ENCODE measurements at regions not wholly inside any gene's neighbourhood (a gene's known extent, or its start where the extent isn't known, plus 50 kb on each side); places are given as distances from the start of the nearest gene placed in this dataset.
A peak's percentile ranks its signal among the peaks of the same experiment; 100 is the strongest.

DNA sequence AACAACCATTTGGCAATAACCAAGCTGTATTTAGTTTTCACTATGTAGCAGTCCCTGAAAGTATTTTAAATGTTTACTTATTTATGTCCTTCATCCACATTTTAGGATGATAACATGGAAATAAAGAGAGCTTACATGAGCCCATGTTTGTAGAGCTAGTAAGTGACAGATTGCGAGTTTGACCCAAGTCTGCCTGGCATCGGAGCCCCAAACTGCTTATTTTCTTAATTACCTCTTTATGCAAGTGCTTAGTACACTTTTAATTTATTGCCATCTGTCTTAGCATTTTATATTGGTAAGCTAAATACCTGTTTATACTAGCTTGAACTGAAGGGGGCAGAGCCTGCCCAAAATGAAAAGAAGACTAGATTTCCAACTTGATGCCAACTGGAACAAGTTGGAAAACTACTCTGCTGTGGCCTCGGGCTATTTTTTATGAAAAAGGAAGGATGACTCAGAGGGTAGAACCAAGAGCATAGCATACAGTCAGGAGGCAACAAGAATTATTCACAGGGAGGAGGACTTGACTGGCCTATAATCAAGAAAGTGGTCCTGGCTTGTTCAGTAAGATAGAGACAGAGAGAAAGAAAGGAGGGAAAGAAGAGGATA is 150.2 kb downstream of the NDFIP2 start:
- H3K27ac ChIP-seq = no peak overlapping the region
- TF ChIP-seq ZFX (IDR thresholded peaks at IDR 0.05) = no peak
- TF ChIP-seq, protein P1, sequence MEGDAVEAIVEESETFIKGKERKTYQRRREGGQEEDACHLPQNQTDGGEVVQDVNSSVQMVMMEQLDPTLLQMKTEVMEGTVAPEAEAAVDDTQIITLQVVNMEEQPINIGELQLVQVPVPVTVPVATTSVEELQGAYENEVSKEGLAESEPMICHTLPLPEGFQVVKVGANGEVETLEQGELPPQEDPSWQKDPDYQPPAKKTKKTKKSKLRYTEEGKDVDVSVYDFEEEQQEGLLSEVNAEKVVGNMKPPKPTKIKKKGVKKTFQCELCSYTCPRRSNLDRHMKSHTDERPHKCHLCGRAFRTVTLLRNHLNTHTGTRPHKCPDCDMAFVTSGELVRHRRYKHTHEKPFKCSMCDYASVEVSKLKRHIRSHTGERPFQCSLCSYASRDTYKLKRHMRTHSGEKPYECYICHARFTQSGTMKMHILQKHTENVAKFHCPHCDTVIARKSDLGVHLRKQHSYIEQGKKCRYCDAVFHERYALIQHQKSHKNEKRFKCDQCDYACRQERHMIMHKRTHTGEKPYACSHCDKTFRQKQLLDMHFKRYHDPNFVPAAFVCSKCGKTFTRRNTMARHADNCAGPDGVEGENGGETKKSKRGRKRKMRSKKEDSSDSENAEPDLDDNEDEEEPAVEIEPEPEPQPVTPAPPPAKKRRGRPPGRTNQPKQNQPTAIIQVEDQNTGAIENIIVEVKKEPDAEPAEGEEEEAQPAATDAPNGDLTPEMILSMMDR (conservative IDR thresholded peaks at IDR 0.05) = peak; percentile 23

DNA sequence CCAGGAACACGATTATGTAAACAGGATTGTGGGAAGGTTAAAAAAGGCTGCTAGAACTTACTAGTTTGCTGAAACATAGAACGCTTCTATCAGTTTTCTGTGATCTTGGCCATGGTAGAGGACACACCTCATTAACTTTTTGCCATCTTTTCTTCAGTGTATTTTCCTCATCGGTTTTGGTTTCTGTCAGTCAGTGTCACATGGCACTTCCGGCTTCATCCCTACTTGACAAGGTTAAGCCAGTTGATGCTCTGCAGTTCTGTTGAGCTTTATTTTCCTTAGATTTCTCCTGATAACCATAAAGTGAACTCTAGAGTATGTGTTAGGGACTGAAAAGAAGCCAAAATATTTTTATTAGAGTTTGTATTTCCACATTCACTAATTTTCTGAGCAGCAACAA is 147.5 kb downstream of the NDFIP2 start:
- TF ChIP-seq, protein P1 (conservative IDR thresholded peaks at IDR 0.05) = no peak
- no peak for TF ChIP-seq ZFX (IDR thresholded peaks at IDR 0.05)

DNA sequence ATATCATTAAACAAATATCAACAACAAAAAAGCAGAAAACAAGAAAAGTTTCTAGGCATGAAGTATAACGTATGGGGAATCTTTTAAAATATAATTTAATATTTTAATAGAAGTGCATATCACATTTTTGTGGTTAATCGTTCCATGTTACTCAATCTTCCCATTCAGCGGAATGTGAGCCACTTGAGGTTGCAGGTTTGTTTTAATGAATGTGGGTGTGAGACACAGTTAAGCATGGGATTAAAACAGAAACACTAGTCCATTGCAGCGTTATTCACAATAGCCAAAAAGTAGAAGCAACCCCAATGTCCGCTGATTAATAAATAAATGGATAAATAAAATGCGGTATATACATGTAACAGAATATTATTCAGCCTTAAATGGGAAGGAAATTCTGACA is 146.0 kb downstream of the NDFIP2 start:
- H3K27ac ChIP-seq = no peak overlapping the region
- TF ChIP-seq, protein P1 (conservative IDR thresholded peaks at IDR 0.05) = no peak
- TF ChIP-seq ZFX (IDR thresholded peaks at IDR 0.05) = no peak

More for the DNA sequence above, 147.5 kb downstream of the NDFIP2 start:
- H3K27ac ChIP-seq = no peak overlapping the region

DNA sequence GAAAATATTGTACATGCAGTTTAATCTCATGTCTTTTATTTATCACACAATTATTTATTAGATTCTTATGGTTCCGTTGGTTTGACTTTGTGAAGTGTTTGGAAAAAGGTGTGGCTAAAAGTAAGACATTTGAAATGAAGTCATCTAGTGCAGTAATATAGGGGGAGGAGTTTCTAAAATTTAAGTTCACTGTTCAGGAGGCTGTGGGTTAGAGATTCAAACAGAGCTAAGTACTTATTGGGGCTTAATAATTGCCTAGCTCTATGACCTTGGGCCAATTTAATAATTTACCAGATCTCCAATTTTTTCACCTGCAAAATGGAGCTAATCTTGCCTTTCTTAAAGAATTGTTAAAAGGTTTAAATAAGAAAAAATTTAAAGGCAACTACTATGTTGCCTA is 144.6 kb downstream of the NDFIP2 start:
- H3K27ac ChIP-seq = no peak overlapping the region

DNA sequence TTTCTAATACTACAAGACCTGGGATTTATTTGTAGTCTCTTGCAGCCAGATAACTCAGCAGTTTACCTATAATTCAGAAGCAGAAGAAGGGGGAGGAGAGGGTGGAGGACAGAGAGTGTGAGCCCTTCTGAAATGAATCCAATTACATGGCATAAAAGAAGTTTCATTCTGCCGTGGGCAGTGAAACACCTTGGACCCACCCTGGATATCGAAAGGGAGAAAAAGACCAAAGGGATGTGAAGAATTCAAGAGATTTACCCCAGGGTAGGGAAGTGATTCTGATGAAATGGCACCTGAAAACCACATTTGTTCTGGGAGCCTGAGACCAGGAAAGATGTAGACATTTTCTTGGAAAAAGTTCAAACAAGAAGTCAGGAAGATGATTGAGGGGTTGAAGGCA is 140.9 kb downstream of the NDFIP2 start:
- no peak overlapping the region for H3K27ac ChIP-seq
- TF ChIP-seq, protein P1 (conservative IDR thresholded peaks at IDR 0.05) = no peak
- TF ChIP-seq ZFX (IDR thresholded peaks at IDR 0.05) = no peak

More for the DNA sequence above, 144.6 kb downstream of the NDFIP2 start:
- no peak for TF ChIP-seq ZFX (IDR thresholded peaks at IDR 0.05)
- TF ChIP-seq, protein P1 (conservative IDR thresholded peaks at IDR 0.05) = no peak

DNA sequence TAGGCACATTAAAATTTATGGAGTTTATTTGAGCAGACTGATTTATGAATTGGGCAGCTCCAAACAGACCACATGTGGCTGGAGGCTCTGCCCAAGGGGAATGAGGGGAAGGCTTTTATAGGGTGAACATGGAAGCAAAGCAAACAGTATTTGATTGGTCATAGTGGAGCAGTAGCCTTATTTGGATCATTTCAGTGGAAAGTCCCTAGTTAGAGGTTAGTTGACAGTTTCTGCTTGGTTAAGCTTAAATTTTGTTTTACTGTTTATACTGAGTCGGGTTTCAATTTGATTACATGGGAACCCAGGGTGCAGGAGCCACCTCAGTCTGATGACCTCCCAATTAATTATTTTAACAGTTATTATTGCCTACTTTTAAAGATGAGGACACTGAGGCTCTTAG is 140.5 kb downstream of the NDFIP2 start:
- TF ChIP-seq, protein P1 (conservative IDR thresholded peaks at IDR 0.05) = no peak
- TF ChIP-seq ZFX (IDR thresholded peaks at IDR 0.05) = no peak

DNA sequence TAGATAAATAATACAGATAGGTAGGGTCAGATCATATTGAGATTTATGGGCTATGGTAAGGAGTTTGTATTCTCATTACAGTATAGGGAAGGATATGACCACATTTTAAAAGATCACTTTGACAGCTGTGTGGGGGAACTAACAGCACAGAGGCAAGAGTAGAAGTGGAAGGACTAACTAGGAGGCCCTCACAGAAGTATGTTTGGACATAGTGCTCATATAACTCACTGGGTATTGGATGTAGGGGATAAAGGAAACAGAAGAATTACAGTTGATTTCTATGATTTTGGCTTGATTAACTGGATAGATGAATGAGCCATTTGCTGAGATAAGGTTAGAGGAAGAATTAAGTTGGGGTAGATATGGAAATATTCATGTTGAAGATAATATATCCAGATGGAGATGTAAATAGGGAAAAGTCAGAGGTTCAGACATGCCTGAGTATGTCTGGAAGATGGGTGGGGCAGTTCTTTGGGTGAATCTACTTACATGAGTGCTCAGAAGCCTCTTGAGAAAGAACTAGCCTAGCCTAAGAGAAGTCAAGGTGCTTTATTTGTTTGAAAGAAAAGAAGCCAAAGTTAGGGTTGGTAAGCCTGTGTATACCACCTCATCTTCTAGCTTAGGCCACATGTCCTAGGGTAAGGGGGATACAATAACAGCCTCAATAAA is 133.4 kb downstream of the NDFIP2 start:
- H3K27ac ChIP-seq = no peak overlapping the region

More for the DNA sequence above, 140.5 kb downstream of the NDFIP2 start:
- H3K27ac ChIP-seq = no peak overlapping the region

More for the DNA sequence above, 133.4 kb downstream of the NDFIP2 start:
- no peak for TF ChIP-seq ZFX (IDR thresholded peaks at IDR 0.05)
- TF ChIP-seq, protein P1 (conservative IDR thresholded peaks at IDR 0.05) = no peak
